ENCODE measurements at regions not wholly inside any gene's neighbourhood (a gene's known extent, or its start where the extent isn't known, plus 50 kb on each side); places are given as distances from the start of the nearest gene placed in this dataset.

DNA sequence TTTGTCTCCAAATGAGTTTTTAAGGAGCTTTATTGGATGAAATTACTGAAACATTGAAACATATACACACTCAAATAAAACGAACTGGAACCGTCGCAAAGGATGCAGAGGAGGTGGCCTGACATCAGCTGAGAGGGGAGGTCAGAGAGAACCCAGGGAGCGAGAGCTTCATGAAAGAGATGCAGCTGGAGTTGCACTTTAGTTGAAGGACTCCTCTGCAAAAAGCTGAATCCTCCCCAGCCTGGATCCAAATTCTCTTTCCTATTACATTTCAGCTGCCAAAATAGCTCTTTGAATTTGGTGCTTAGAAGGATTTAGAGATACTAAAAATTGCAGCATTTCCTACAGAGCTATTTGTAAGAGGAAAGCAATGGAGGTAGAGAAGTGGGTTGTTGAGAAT, 140.0 kb upstream of the DPP6 start:
- peaks cover 6% of the 10 kb centered on the region for H3K9me3 Mint-ChIP-seq (ENCODE audit: unreplicated experiment)
- H3K36me3 Mint-ChIP-seq (ENCODE audit: unreplicated experiment): peaks cover 7% of the 10 kb centered on the region
- no peak for DNase-seq
- TF ChIP-seq, protein P1, sequence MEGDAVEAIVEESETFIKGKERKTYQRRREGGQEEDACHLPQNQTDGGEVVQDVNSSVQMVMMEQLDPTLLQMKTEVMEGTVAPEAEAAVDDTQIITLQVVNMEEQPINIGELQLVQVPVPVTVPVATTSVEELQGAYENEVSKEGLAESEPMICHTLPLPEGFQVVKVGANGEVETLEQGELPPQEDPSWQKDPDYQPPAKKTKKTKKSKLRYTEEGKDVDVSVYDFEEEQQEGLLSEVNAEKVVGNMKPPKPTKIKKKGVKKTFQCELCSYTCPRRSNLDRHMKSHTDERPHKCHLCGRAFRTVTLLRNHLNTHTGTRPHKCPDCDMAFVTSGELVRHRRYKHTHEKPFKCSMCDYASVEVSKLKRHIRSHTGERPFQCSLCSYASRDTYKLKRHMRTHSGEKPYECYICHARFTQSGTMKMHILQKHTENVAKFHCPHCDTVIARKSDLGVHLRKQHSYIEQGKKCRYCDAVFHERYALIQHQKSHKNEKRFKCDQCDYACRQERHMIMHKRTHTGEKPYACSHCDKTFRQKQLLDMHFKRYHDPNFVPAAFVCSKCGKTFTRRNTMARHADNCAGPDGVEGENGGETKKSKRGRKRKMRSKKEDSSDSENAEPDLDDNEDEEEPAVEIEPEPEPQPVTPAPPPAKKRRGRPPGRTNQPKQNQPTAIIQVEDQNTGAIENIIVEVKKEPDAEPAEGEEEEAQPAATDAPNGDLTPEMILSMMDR (IDR thresholded peaks at IDR 0.05; ENCODE audit: partially characterized antibody, unreplicated experiment): no peak
- H3K27me3 Mint-ChIP-seq (ENCODE audit: unreplicated experiment): peaks cover 5% of the 10 kb centered on the region
- H3K27ac Mint-ChIP-seq (ENCODE audit: unreplicated experiment): no peak overlapping the region
- no peaks in the 10 kb centered on the region for H3K4me1 Mint-ChIP-seq (ENCODE audit: low read depth, unreplicated experiment)
- H3K4me3 Mint-ChIP-seq (ENCODE audit: unreplicated experiment): no peak overlapping the region

DNA sequence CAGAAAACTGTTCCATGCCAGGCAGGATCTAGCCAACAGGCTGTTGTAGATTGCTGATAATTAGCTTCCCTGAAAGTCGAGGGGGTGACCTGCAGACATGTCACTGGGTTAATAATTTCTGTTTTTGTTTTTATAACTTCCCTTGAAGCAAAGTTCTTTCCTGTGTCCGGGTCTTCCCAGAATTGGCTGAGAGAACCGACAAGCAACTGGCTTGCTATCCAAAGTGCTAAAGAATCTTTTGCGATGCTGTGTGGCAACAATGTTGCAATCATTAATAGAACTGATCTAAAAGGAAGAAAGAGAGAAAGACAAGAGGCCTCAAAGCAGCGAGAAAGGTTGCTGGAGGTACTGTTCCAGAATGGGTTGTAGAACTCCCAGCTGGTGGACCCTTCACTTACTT, 132.1 kb upstream of the DPP6 start:
- peaks cover 7% of the 10 kb centered on the region for H3K36me3 Mint-ChIP-seq (ENCODE audit: unreplicated experiment)
- H3K27ac Mint-ChIP-seq (ENCODE audit: unreplicated experiment): no peak overlapping the region
- no peak overlapping the region for H3K4me3 Mint-ChIP-seq (ENCODE audit: unreplicated experiment)
- no peaks in the 10 kb centered on the region for H3K4me1 Mint-ChIP-seq (ENCODE audit: low read depth, unreplicated experiment)
- H3K27me3 Mint-ChIP-seq (ENCODE audit: unreplicated experiment): no peaks in the 10 kb centered on the region
- peaks cover 9% of the 10 kb centered on the region for H3K9me3 Mint-ChIP-seq (ENCODE audit: unreplicated experiment)
- no peak for DNase-seq
- TF ChIP-seq, protein P1 (IDR thresholded peaks at IDR 0.05; ENCODE audit: partially characterized antibody, unreplicated experiment): no peak

DNA sequence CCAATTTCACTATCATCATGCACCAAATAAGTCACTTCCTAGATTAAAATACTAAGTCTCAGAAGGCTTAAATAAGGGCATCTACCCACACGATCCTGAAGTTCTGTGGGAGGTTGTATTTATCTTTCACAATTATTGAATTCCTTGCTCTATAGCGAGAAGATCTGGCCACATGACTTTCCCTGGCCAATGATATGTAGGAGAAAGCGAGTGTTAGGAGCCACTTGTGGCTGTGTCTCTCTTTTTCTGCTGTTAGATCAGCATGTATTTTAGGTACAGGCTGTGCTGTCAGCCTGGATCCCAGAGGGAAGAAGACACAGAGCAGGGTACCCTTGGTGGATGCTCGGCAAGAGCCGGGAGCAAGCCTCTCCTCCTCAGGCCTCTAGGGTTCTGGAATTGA, 131.3 kb upstream of the DPP6 start:
- Mint-ChIP-seq H3K27me3 (ENCODE audit: unreplicated experiment) (no peaks in the 10 kb centered on the region), H3K36me3 (ENCODE audit: unreplicated experiment) (peaks cover 8% of the 10 kb centered on the region), H3K4me3 (ENCODE audit: unreplicated experiment) (no peak overlapping the region), H3K27ac (ENCODE audit: unreplicated experiment) (no peak overlapping the region), H3K9me3 (ENCODE audit: unreplicated experiment) (peaks cover 11% of the 10 kb centered on the region), H3K4me1 (ENCODE audit: low read depth, unreplicated experiment) (no peaks in the 10 kb centered on the region)
- DNase-seq: no peak
- TF ChIP-seq, protein P1 (IDR thresholded peaks at IDR 0.05; ENCODE audit: partially characterized antibody, unreplicated experiment): no peak

DNA sequence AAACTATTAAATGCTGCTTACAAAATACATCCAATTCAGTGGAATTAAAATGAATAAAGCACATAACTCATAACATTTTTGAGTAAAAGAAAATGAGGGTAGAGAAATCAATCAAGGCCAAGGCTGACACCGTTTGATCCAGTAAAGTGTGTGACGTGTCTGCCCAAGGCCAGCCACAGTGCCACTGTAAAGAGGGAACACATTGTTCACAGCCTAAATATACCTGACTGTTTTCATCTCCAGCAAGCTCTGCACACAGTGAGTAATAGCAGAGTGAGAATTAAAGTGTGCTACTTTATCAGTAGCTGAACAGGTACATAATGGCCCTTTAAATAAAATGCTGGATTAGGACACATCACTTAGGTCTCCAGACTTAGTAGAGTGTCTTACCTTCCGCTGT, 130.8 kb upstream of the DPP6 start:
- no peaks in the 10 kb centered on the region for H3K4me1 Mint-ChIP-seq (ENCODE audit: low read depth, unreplicated experiment)
- no peak for DNase-seq
- TF ChIP-seq, protein P1 (IDR thresholded peaks at IDR 0.05; ENCODE audit: partially characterized antibody, unreplicated experiment): no peak
- H3K27ac Mint-ChIP-seq (ENCODE audit: unreplicated experiment): no peak overlapping the region
- peaks cover 16% of the 10 kb centered on the region for H3K9me3 Mint-ChIP-seq (ENCODE audit: unreplicated experiment)
- H3K36me3 Mint-ChIP-seq (ENCODE audit: unreplicated experiment): peaks cover 8% of the 10 kb centered on the region
- no peak overlapping the region for H3K4me3 Mint-ChIP-seq (ENCODE audit: unreplicated experiment)
- no peaks in the 10 kb centered on the region for H3K27me3 Mint-ChIP-seq (ENCODE audit: unreplicated experiment)

DNA sequence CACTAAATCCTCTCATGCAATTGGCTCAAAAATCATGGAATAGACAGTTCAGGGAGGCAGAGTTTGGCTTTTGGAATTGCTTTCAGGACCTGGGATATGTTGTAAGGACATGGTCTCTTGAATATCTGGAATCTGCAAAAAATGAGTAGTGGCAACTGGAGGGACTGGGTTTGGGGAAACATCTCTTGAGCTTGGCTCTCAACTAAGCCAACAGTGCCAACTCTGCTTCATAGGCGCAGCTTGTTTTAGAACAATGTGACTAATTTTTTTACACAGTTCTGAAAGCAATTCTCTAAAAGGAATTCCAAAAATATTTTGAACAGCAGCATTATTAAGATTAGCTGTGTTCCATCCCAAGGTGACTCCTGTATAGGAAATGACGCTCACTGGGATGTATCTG, 121.5 kb upstream of the DPP6 start:
- no peaks in the 10 kb centered on the region for H3K27me3 Mint-ChIP-seq (ENCODE audit: unreplicated experiment)
- H3K4me1 Mint-ChIP-seq (ENCODE audit: low read depth, unreplicated experiment): no peaks in the 10 kb centered on the region
- TF ChIP-seq, protein P1 (IDR thresholded peaks at IDR 0.05; ENCODE audit: partially characterized antibody, unreplicated experiment): no peak
- DNase-seq: no peak
- no peak overlapping the region for H3K27ac Mint-ChIP-seq (ENCODE audit: unreplicated experiment)
- H3K9me3 Mint-ChIP-seq (ENCODE audit: unreplicated experiment): peaks cover 34% of the 10 kb centered on the region
- H3K36me3 Mint-ChIP-seq (ENCODE audit: unreplicated experiment): peaks cover 3% of the 10 kb centered on the region
- H3K4me3 Mint-ChIP-seq (ENCODE audit: unreplicated experiment): no peak overlapping the region
